Skeletal muscle tissue (tissue), 3 donors: ENCODE measurements at regions not wholly inside any gene's neighbourhood (a gene's known extent, or its start where the extent isn't known, plus 50 kb on each side); places are given as distances from the start of the nearest gene placed in this dataset.

Source experiments
- H3K27ac ChIP-seq: one replicate; pipeline ENCODE4 v1.7.0; 2013; ENCODE audit warnings: mild to moderate bottlenecking, low read depth, low read length, inconsistent platforms
- H3K27me3 ChIP-seq, 3 donors: one replicate each; pipeline ENCODE4 v1.7.0; 2013; ENCODE audit warnings: low read length in 3 of 3; ENCODE audit not compliant: control insufficient read depth in 3 of 3, insufficient read depth in 3 of 3
- H3K36me3 ChIP-seq, 3 donors: one replicate each; pipeline ENCODE4 v1.7.0; 2013; ENCODE audit warnings: low read length in 3 of 3; ENCODE audit not compliant: control insufficient read depth in 3 of 3, insufficient read depth in 3 of 3
- H3K4me1 ChIP-seq, 3 donors: one replicate each; pipeline ENCODE4 v1.7.0; 2013; ENCODE audit warnings: low read length in 3 of 3, mild to moderate bottlenecking in 3 of 3; ENCODE audit not compliant: control insufficient read depth in 3 of 3, insufficient read depth in 3 of 3
- H3K4me3 ChIP-seq, 3 donors: one replicate each; pipeline ENCODE4 v1.7.0; 2013; ENCODE audit warnings: low read length in 3 of 3
- H3K9ac ChIP-seq, 3 donors: one replicate each; pipeline ENCODE4 v1.7.0; 2013; ENCODE audit warnings: low read length in 3 of 3, mild to moderate bottlenecking in 3 of 3, moderate library complexity in 2 of 3, low read depth in 1 of 3
- H3K9me3 ChIP-seq, 3 donors: one replicate each; pipeline ENCODE4 v1.7.0; 2013; ENCODE audit warnings: low read length in 3 of 3; ENCODE audit not compliant: control insufficient read depth in 3 of 3
- donor health status: Osteomylitis.

- Histone ChIP-seq H3K4me1 (no peaks in the 10 kb centered on the region), H3K9ac (no peak overlapping the region), H3K4me3 (no peak overlapping the region), H3K36me3 (no peaks in the 10 kb centered on the region), H3K9me3 (no peaks in the 10 kb centered on the region), H3K27me3 (peaks cover 0 to 4% (median 2%) of the 10 kb centered on the region in 3 donors), H3K27ac (no peak overlapping the region)
These were observed 315.8 kb downstream of the TEX29 start for GRCh38 chr13:111636271-111636670.

- no peaks in the 10 kb centered on the region for H3K9me3 ChIP-seq
- H3K36me3 ChIP-seq: no peaks in the 10 kb centered on the region
- no peak overlapping the region for H3K4me3 ChIP-seq
- H3K27me3 ChIP-seq: peaks cover 0 to 4% (median 2%) of the 10 kb centered on the region in 3 donors
- no peaks in the 10 kb centered on the region for H3K4me1 ChIP-seq
- H3K27ac ChIP-seq: no peak overlapping the region
- H3K9ac ChIP-seq: no peak overlapping the region
These were observed 316.4 kb downstream of the TEX29 start for GRCh38 chr13:111636804-111637203.

GRCh38 chr13:111637365-111637764, 316.9 kb downstream of the TEX29 start:
- H3K27ac ChIP-seq: no peak overlapping the region
- H3K27me3 ChIP-seq: peaks cover 0 to 4% (median 2%) of the 10 kb centered on the region in 3 donors
- no peak overlapping the region for H3K4me3 ChIP-seq

GRCh38 chr13:111638233-111638632, 317.8 kb downstream of the TEX29 start:
- no peak overlapping the region for H3K9ac ChIP-seq
- H3K9me3 ChIP-seq: no peaks in the 10 kb centered on the region
- no peak overlapping the region for H3K4me3 ChIP-seq
- no peak overlapping the region for H3K27ac ChIP-seq
- no peaks in the 10 kb centered on the region for H3K36me3 ChIP-seq
- H3K27me3 ChIP-seq: peaks cover 0 to 4% (median 2%) of the 10 kb centered on the region in 3 donors
- H3K4me1 ChIP-seq: no peaks in the 10 kb centered on the region

More at GRCh38 chr13:111637365-111637764, 316.9 kb downstream of the TEX29 start:
- Histone ChIP-seq H3K9me3 (no peaks in the 10 kb centered on the region), H3K4me1 (no peaks in the 10 kb centered on the region), H3K9ac (no peak overlapping the region), H3K36me3 (no peaks in the 10 kb centered on the region)

GRCh38 chr13:111639196-111639705, 318.8 kb downstream of the TEX29 start:
- no peaks in the 10 kb centered on the region for H3K36me3 ChIP-seq
- no peaks in the 10 kb centered on the region for H3K9me3 ChIP-seq
- no peak overlapping the region for H3K4me3 ChIP-seq
- H3K9ac ChIP-seq: no peak overlapping the region
- H3K4me1 ChIP-seq: no peaks in the 10 kb centered on the region
- no peak overlapping the region for H3K27ac ChIP-seq
- H3K27me3 ChIP-seq: peaks cover 0 to 4% (median 2%) of the 10 kb centered on the region in 3 donors

- peaks cover 0 to 4% (median 2%) of the 10 kb centered on the region in 3 donors for H3K27me3 ChIP-seq
- no peaks in the 10 kb centered on the region for H3K9me3 ChIP-seq
- H3K36me3 ChIP-seq: no peaks in the 10 kb centered on the region
- no peak overlapping the region for H3K9ac ChIP-seq
- no peak overlapping the region for H3K27ac ChIP-seq
- H3K4me1 ChIP-seq: no peaks in the 10 kb centered on the region
- H3K4me3 ChIP-seq: no peak overlapping the region
These were observed 319.6 kb downstream of the TEX29 start for GRCh38 chr13:111640006-111640405.

DNA sequence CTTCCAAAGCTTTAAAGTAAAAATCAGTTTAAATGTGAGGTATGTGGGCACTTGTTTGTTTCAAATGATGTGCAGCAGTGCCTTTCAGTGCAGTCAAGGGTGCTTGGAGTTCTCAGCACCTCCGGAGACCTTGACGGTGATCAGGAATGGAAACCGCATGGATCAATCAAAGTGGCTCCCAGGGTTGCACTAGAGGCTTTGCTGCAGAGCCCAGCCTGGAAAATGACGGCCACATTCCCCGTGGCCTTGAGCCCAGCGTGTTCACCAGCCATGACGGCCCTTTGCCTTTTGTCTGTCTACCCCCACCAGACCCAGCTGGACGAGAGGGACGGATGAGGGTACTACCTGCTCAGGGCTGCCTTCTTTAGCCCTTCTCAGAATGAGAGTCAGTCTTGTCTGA, 320.0 kb downstream of the TEX29 start:
- H3K9ac ChIP-seq: no peak overlapping the region
- no peak overlapping the region for H3K4me3 ChIP-seq
- no peaks in the 10 kb centered on the region for H3K9me3 ChIP-seq
- H3K27me3 ChIP-seq: peaks cover 0 to 4% (median 2%) of the 10 kb centered on the region in 3 donors
- no peak overlapping the region for H3K27ac ChIP-seq
- H3K36me3 ChIP-seq: no peaks in the 10 kb centered on the region
- H3K4me1 ChIP-seq: no peaks in the 10 kb centered on the region

GRCh38 chr13:111642156-111642767, 321.8 kb downstream of the TEX29 start:
- H3K36me3 ChIP-seq: no peaks in the 10 kb centered on the region
- peaks cover 0 to 4% (median 2%) of the 10 kb centered on the region in 3 donors for H3K27me3 ChIP-seq
- no peaks in the 10 kb centered on the region for H3K4me1 ChIP-seq
- no peak overlapping the region for H3K27ac ChIP-seq
- H3K9me3 ChIP-seq: no peaks in the 10 kb centered on the region
- H3K9ac ChIP-seq: no peak overlapping the region
- H3K4me3 ChIP-seq: no peak overlapping the region

GRCh38 chr13:111644750-111645149, 324.3 kb downstream of the TEX29 start:
- Histone ChIP-seq H3K9ac (no peak overlapping the region), H3K4me3 (no peak overlapping the region), H3K27ac (no peak overlapping the region)

GRCh38 chr13:111645198-111645597, 324.8 kb downstream of the TEX29 start:
- Histone ChIP-seq H3K9me3 (peaks cover 0 to 2% (median 0%) of the 10 kb centered on the region in 3 donors), H3K27me3 (peaks cover 0 to 4% (median 0%) of the 10 kb centered on the region in 3 donors), H3K27ac (no peak overlapping the region), H3K9ac (no peak overlapping the region), H3K4me3 (no peak overlapping the region), H3K36me3 (no peaks in the 10 kb centered on the region), H3K4me1 (no peaks in the 10 kb centered on the region)

More at GRCh38 chr13:111644750-111645149, 324.3 kb downstream of the TEX29 start:
- H3K9me3 ChIP-seq: peaks cover 0 to 2% (median 0%) of the 10 kb centered on the region in 3 donors
- no peaks in the 10 kb centered on the region for H3K4me1 ChIP-seq
- no peaks in the 10 kb centered on the region for H3K36me3 ChIP-seq
- H3K27me3 ChIP-seq: peaks cover 0 to 2% (median 0%) of the 10 kb centered on the region in 3 donors
